Endodermal cell (in vitro differentiated cells): ENCODE measurements at regions not wholly inside any gene's neighbourhood (a gene's known extent, or its start where the extent isn't known, plus 50 kb on each side); places are given as distances from the start of the nearest gene placed in this dataset.
"Not testable (repeated sequence)": the region's sequence is repeated elsewhere in the genome, so short reads cannot be mapped to it uniquely, and the experiment has no call there.

ENCODE experiments used
- DNase-seq: peaks from one replicate; pipeline ENCODE4 v3.0.0-alpha.2; 2017
- H3K27ac ChIP-seq: 2 replicates; pipeline ENCODE4 v1.5.1; 2013; ENCODE audit warnings: mild to moderate bottlenecking, low read depth, low read length, moderate library complexity
- H3K27me3 ChIP-seq: 2 replicates; pipeline ENCODE4 v1.6.1; 2013; ENCODE audit warnings: mild to moderate bottlenecking, low read length, moderate library complexity; ENCODE audit not compliant: insufficient read depth, control insufficient read depth, poor library complexity, severe bottlenecking
- H3K36me3 ChIP-seq: 2 replicates; pipeline ENCODE4 v1.7.0; 2013; ENCODE audit warnings: mild to moderate bottlenecking, low read length, moderate library complexity; ENCODE audit not compliant: control insufficient read depth, insufficient read depth
- H3K4me1 ChIP-seq: one replicate; pipeline ENCODE4 v1.7.0; 2013; ENCODE audit warnings: low read length; ENCODE audit not compliant: control insufficient read depth, insufficient read depth
- H3K4me3 ChIP-seq: 2 replicates; pipeline ENCODE4 v1.5.1; 2013; ENCODE audit warnings: mild to moderate bottlenecking, low read length, moderate library complexity
- H3K9ac ChIP-seq: 2 replicates; pipeline ENCODE4 v1.6.1; 2013; ENCODE audit warnings: mild to moderate bottlenecking, low read length, moderate library complexity; ENCODE audit not compliant: poor library complexity, severe bottlenecking; ENCODE audit errors: extremely low read depth
- H3K9me3 ChIP-seq: 2 replicates; pipeline ENCODE4 v1.6.1; 2013; ENCODE audit warnings: mild to moderate bottlenecking, low read length, moderate library complexity; ENCODE audit not compliant: control insufficient read depth
- H3K27ac Mint-ChIP-seq: 2 replicates; pipeline ENCODE4 v1.8.0; 2020; ENCODE audit warnings: mixed read lengths
- H3K27me3 Mint-ChIP-seq: 2 replicates; pipeline ENCODE4 v1.8.0; 2021; ENCODE audit warnings: mild to moderate bottlenecking, mixed read lengths; ENCODE audit not compliant: insufficient read depth
- H3K36me3 Mint-ChIP-seq: 2 replicates; pipeline ENCODE4 v1.8.0; 2020; ENCODE audit warnings: low read depth, mixed read lengths
- H3K4me1 Mint-ChIP-seq: 2 replicates; pipeline ENCODE4 v1.8.0; 2020; ENCODE audit warnings: mixed read lengths
- H3K4me3 Mint-ChIP-seq: 2 replicates; pipeline ENCODE4 v1.8.0; 2020; ENCODE audit warnings: mild to moderate bottlenecking, moderate library complexity, mixed read lengths
- H3K9me3 Mint-ChIP-seq: 2 replicates; pipeline ENCODE4 v1.8.0; 2020; ENCODE audit warnings: mild to moderate bottlenecking, mixed read lengths
- WGBS, 2 experiments: methylation state at CpG; one replicate each; pipeline versions ENCODE4 v1.1.5 to v1.1.7; 2013; ENCODE audit warnings: missing lambda C conversion rate in 2 of 2, mixed read lengths in 1 of 2; ENCODE audit not compliant: insufficient coverage in 1 of 2, insufficient read length in 1 of 2; 5-methylcytosine and 5-hydroxymethylcytosine counted together
- TF ChIP-seq, protein P1 (sequence below): fragments of 200-600 bp; sonication (generic); conservative IDR thresholded peaks from 2 replicates; pipeline ENCODE4 v1.5.0; 2021; ENCODE audit warnings: antibody characterized with exemption, mild to moderate bottlenecking

DNA sequence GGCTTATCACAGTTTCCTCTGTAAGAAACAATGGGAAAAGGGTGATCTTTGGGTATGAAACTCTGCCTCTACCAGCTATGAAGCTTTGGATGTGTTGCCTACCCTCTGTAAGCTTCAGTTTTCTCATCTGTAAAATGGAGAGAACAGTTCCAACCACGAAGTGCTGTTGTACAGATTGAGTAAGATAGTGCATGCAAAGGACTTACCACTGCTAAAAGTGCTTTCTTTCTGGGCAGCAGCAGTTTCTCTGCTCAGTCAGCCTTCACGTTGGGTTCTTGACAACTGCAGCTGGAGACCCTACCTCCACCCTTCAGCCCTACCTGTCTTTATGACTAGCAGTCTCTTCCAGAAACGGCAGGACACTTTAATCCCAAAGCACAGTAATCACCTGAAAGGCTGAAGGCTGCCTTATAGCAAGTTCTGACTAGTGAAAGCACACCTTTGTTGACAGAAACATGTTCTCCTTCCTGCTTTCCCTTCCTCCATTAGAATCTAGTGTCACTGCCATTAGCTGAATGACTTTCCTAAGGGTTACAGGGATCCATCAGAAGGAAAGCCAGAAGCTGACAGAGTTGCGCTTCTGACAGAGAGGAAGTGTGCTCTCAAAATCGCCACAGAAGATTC lies 91.4 kb downstream of the RPL27A start:
- Mint-ChIP-seq H3K36me3 (peaks cover 5% of the 10 kb centered on the region), H3K27me3 (no peaks in the 10 kb centered on the region), H3K27ac (peak overlapping the region; percentile 75), H3K4me3 (no peak overlapping the region), H3K4me1 (peaks cover 22% of the 10 kb centered on the region), H3K9me3 (no peaks in the 10 kb centered on the region)
- no peaks in the 10 kb centered on the region for H3K9me3 ChIP-seq
- peaks cover 16% of the 10 kb centered on the region for H3K4me1 ChIP-seq
- peak; percentile 38 for DNase-seq
- WGBS, 2 experiments: 91 to 93% methylated on average over 4 to 5 of the region's 5 CpGs
- H3K4me3 ChIP-seq: no peak overlapping the region
- no peak overlapping the region for H3K9ac ChIP-seq
- H3K36me3 ChIP-seq: peaks cover 55% of the 10 kb centered on the region
- no peaks in the 10 kb centered on the region for H3K27me3 ChIP-seq
- no peak overlapping the region for H3K27ac ChIP-seq
- TF ChIP-seq, protein P1, sequence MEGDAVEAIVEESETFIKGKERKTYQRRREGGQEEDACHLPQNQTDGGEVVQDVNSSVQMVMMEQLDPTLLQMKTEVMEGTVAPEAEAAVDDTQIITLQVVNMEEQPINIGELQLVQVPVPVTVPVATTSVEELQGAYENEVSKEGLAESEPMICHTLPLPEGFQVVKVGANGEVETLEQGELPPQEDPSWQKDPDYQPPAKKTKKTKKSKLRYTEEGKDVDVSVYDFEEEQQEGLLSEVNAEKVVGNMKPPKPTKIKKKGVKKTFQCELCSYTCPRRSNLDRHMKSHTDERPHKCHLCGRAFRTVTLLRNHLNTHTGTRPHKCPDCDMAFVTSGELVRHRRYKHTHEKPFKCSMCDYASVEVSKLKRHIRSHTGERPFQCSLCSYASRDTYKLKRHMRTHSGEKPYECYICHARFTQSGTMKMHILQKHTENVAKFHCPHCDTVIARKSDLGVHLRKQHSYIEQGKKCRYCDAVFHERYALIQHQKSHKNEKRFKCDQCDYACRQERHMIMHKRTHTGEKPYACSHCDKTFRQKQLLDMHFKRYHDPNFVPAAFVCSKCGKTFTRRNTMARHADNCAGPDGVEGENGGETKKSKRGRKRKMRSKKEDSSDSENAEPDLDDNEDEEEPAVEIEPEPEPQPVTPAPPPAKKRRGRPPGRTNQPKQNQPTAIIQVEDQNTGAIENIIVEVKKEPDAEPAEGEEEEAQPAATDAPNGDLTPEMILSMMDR: no peak

DNA sequence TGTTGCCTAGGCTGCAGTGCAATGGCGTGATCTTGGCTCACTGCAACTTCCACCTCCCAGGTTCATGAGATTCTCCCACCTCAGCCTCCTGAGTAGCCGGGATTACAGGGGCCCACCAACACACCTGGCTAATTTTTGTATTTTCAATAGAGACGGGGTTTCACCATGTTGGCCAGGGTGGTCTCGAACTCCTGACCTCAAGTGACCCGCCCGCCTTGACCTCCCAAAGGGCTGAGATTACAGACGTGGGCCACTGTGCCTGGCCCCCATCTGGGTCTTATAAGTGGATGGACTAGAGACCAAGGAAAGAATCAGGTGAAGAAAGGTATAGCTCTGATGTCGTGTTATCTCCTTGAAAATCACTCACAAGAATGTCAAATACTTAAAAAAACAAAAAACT lies 92.3 kb downstream of the RPL27A start:
- H3K27ac ChIP-seq, H3K27me3 Mint-ChIP-seq, H3K4me3 ChIP-seq, H3K27me3 ChIP-seq, H3K9me3 Mint-ChIP-seq, H3K4me3 Mint-ChIP-seq, DNase-seq, H3K9ac ChIP-seq, H3K9me3 ChIP-seq: not testable (repeated sequence)
- peak overlapping the region; percentile 62 for H3K27ac Mint-ChIP-seq
- peaks cover 11% of the 10 kb centered on the region for H3K36me3 Mint-ChIP-seq
- Histone ChIP-seq H3K4me1 (peaks cover 16% of the 10 kb centered on the region), H3K36me3 (peaks cover 60% of the 10 kb centered on the region)
- H3K4me1 Mint-ChIP-seq: peaks cover 22% of the 10 kb centered on the region
- WGBS, 2 experiments: 75 to 97% methylated on average over 5 to 8 of the region's 8 CpGs

DNA sequence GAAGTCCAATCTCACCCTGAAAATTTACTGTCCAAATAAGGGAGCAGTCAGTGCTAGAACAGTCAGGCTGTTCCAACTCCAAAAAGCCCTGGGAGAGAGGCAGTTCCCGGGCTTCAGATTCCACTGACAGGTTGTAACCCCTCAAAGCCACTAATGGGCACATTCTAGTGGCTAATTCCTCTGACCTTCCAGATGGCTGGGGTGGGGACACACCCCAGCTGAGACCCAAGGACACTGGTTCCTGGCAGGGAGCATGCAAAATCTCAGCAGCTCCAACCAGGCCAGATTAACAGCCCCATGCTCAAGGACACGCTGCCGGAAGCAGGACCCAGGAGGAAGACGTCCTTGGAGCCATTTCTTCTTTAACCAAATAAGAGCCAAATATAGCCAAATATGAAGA lies 92.7 kb downstream of the RPL27A start:
- Mint-ChIP-seq H3K4me1 (peaks cover 22% of the 10 kb centered on the region), H3K27ac (peak overlapping the region; percentile 62), H3K27me3 (no peaks in the 10 kb centered on the region), H3K36me3 (peaks cover 14% of the 10 kb centered on the region), H3K4me3 (no peak overlapping the region), H3K9me3 (no peaks in the 10 kb centered on the region)
- TF ChIP-seq, protein P1: no peak
- H3K4me1 ChIP-seq: peaks cover 16% of the 10 kb centered on the region
- 89 to 100% methylated on average over 3 to 4 of the region's 4 CpGs for WGBS, 2 experiments
- H3K27me3 ChIP-seq: no peaks in the 10 kb centered on the region
- no peak for DNase-seq
- no peak overlapping the region for H3K9ac ChIP-seq
- H3K36me3 ChIP-seq: peaks cover 60% of the 10 kb centered on the region
- no peak overlapping the region for H3K4me3 ChIP-seq
- no peaks in the 10 kb centered on the region for H3K9me3 ChIP-seq
- no peak overlapping the region for H3K27ac ChIP-seq

DNA sequence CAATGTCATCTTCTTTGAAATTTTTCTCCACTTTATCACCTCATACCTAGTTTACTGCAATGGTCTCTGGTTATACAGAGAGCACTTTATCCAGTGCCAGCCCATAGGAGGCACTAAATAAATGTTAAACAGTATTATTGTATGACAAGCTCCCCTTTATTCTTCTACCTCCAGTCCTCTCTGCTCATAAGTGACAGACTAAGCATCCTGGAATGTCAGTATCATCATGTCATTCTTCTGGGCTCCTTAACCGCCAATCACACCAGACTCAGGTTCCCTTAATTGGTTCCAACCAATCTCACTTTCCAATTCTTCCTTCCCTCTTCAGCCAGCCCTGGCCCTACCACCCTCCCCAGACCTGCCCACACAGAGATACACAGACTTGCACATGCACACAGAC lies 93.1 kb downstream of the RPL27A start:
- peaks cover 14% of the 10 kb centered on the region for H3K36me3 Mint-ChIP-seq
- no peak for DNase-seq
- H3K4me1 Mint-ChIP-seq: peaks cover 22% of the 10 kb centered on the region
- Histone ChIP-seq H3K4me3 (no peak overlapping the region), H3K27me3 (no peaks in the 10 kb centered on the region), H3K9ac (no peak overlapping the region), H3K36me3 (peaks cover 58% of the 10 kb centered on the region), H3K4me1 (peaks cover 16% of the 10 kb centered on the region), H3K9me3 (no peaks in the 10 kb centered on the region), H3K27ac (no peak overlapping the region)
- TF ChIP-seq, protein P1: peak; percentile 12
- peak overlapping the region; percentile 0 for H3K4me3 Mint-ChIP-seq
- H3K9me3 Mint-ChIP-seq: no peaks in the 10 kb centered on the region
- no peaks in the 10 kb centered on the region for H3K27me3 Mint-ChIP-seq
- peak overlapping the region; percentile 74 for H3K27ac Mint-ChIP-seq
- 80 to 97% methylated on average over 1 of the region's 1 CpG for WGBS, 2 experiments
